Lower leg skin (tissue), 4 donors: ENCODE measurements at regions not wholly inside any gene's neighbourhood (a gene's known extent, or its start where the extent isn't known, plus 50 kb on each side); places are given as distances from the start of the nearest gene placed in this dataset.

Experiments
- DNase-seq, 2 donors: peaks; one replicate each; pipeline ENCODE4 v3.0.0-alpha.2; 2019; ENCODE audit warnings: low spot score in 2 of 2
- H3K4me3 ChIP-seq: fragments of 200-600 bp; sonication (generic); 2 replicates; pipeline ENCODE4 v1.5.1; 2017; ENCODE audit warnings: mild to moderate bottlenecking, low read depth; ENCODE audit not compliant: poor library complexity, severe bottlenecking
- CTCF ChIP-seq, 3 donors: fragments of 450-650 bp; IDR thresholded peaks; one replicate each; pipeline ENCODE4 v1.5.1; 2016; ENCODE audit warnings: antibody characterized with exemption in 3 of 3, mild to moderate bottlenecking in 3 of 3, moderate library complexity in 2 of 3
- POLR2A ChIP-seq, 2 donors: fragments of 450-650 bp; IDR thresholded peaks; one replicate each; pipeline ENCODE4 v1.6.1; 2016 to 2017; ENCODE audit warnings: antibody characterized with exemption in 2 of 2, mild to moderate bottlenecking in 1 of 2, moderate library complexity in 1 of 2
- WGBS, 2 donors: methylation state at CpG; one replicate each; pipeline ENCODE4 v1.1.5; 2018; 5-methylcytosine and 5-hydroxymethylcytosine counted together
- intact Hi-C: fragments of 100-400 bp; cut with DNase I; formaldehyde crosslinking; loops from one replicate; pipeline ENCODE4 v1.15.0; 2023; ENCODE audit warnings: low total_unique reads

GRCh38 chr10:54909165-54909564, 108.1 kb upstream of the PCDH15 start:
- TF ChIP-seq CTCF (IDR thresholded peaks at IDR 0.05), result no peak
- WGBS, 2 donors, result 86 to 88% methylated on average over 3 to 4 of the region's 4 CpGs
- DNase-seq, result peak in 1 of 2 donors; percentile 81
- intact Hi-C loops, result no loop called here
- H3K4me3 ChIP-seq, result no peak overlapping the region

- WGBS, 2 donors, result 75 to 93% methylated on average over 3 of the region's 3 CpGs
- intact Hi-C loops, result no loop called here
- no peak overlapping the region for H3K4me3 ChIP-seq
- TF ChIP-seq CTCF (IDR thresholded peaks at IDR 0.05) (no peak), POLR2A (IDR thresholded peaks at IDR 0.05) (no peak)
- DNase-seq, result no peak
These were observed 107.0 kb upstream of the PCDH15 start for GRCh38 chr10:54908019-54908418.

- TF ChIP-seq POLR2A (IDR thresholded peaks at IDR 0.05) (no peak), CTCF (IDR thresholded peaks at IDR 0.05) (no peak)
- H3K4me3 ChIP-seq, result no peak overlapping the region
- no peak for DNase-seq
- intact Hi-C loops, result no loop called here
These were observed 105.9 kb upstream of the PCDH15 start for GRCh38 chr10:54906940-54907339.

GRCh38 chr10:54905578-54906192, 104.7 kb upstream of the PCDH15 start:
- intact Hi-C loops, result no loop called here
- H3K4me3 ChIP-seq, result no peak overlapping the region
- DNase-seq, result no peak
- WGBS, 2 donors, result 54 to 71% methylated on average over 2 of the region's 2 CpGs
- no peak for TF ChIP-seq CTCF (IDR thresholded peaks at IDR 0.05)
- TF ChIP-seq POLR2A (IDR thresholded peaks at IDR 0.05), result no peak

GRCh38 chr10:54904833-54905232, 103.8 kb upstream of the PCDH15 start:
- intact Hi-C loops, result no loop called here
- no peak for DNase-seq
- WGBS, 2 donors, result 67% methylated on average over 1 of the region's 1 CpG
- H3K4me3 ChIP-seq, result no peak overlapping the region
- TF ChIP-seq POLR2A (IDR thresholded peaks at IDR 0.05), result no peak
- TF ChIP-seq CTCF (IDR thresholded peaks at IDR 0.05), result no peak

- DNase-seq, result no peak
- no peak overlapping the region for H3K4me3 ChIP-seq
- 80 to 82% methylated on average over 1 of the region's 1 CpG for WGBS, 2 donors
- intact Hi-C loops, result no loop called here
- TF ChIP-seq POLR2A (IDR thresholded peaks at IDR 0.05), result no peak
- no peak for TF ChIP-seq CTCF (IDR thresholded peaks at IDR 0.05)
These were observed 102.7 kb upstream of the PCDH15 start for GRCh38 chr10:54903745-54904144.
